BLaER1 (cell line): ENCODE measurements at regions not wholly inside any gene's neighbourhood (a gene's known extent, or its start where the extent isn't known, plus 50 kb on each side); places are given as distances from the start of the nearest gene placed in this dataset.
"Not testable (repeated sequence)": the region's sequence is repeated elsewhere in the genome, so short reads cannot be mapped to it uniquely, and the experiment has no call there.

Source experiments
- H3K27ac ChIP-seq: shearing (Covaris generic); formaldehyde crosslinking; 2 replicates; pipeline ENCODE4 v1.8.1; 2022
- H3K27me3 ChIP-seq: shearing (Covaris generic); formaldehyde crosslinking; 2 replicates; pipeline ENCODE4 v1.8.1; 2022
- H3K36me3 ChIP-seq: shearing (Covaris generic); formaldehyde crosslinking; 2 replicates; pipeline ENCODE4 v1.8.1; 2022
- H3K4me1 ChIP-seq: shearing (Covaris generic); formaldehyde crosslinking; 2 replicates; pipeline ENCODE4 v1.8.1; 2022
- H3K4me2 ChIP-seq: shearing (Covaris generic); formaldehyde crosslinking; 2 replicates; pipeline ENCODE4 v1.8.1; 2022
- H3K4me3 ChIP-seq: shearing (Covaris generic); formaldehyde crosslinking; 2 replicates; pipeline ENCODE4 v1.8.1; 2022
- H3K9ac ChIP-seq: shearing (Covaris generic); formaldehyde crosslinking; 2 replicates; pipeline ENCODE4 v1.8.1; 2022
- H3K9me3 ChIP-seq: shearing (Covaris generic); formaldehyde crosslinking; 2 replicates; pipeline ENCODE4 v1.8.1; 2022
- H4K20me1 ChIP-seq: shearing (Covaris generic); formaldehyde crosslinking; 2 replicates; pipeline ENCODE4 v1.8.1; 2022
- Cebpa-rat ChIP-seq: shearing (Covaris generic); IDR thresholded peaks from 2 replicates; pipeline ENCODE4 v1.8.1; 2022

DNA sequence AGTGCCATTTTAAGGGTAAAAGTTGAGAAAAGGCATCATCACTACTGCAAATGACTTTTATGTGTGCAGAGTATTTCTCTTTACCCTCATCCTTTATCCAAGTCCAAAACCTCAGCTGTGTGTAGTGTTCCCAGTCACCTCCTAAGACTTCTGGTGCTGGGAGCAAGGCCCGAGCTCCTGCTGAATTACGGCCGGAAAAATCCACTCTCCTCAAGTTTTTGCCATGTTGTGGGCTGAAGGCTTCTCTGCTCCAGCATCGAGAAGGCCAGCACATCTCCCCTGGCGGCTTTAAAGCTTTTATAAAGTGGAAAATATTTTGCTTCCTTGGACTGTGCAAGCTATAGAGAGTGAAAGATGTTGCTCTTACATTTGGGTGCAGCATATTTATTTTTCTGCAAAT, 153.2 kb upstream of the THBS2 start:
- Histone ChIP-seq H4K20me1 (no peaks in the 10 kb centered on the region), H3K4me2 (no peak overlapping the region), H3K9me3 (peaks cover 79% of the 10 kb centered on the region), H3K27me3 (no peaks in the 10 kb centered on the region), H3K4me1 (peaks cover 47% of the 10 kb centered on the region), H3K4me3 (no peak overlapping the region), H3K36me3 (no peaks in the 10 kb centered on the region), H3K9ac (no peak overlapping the region), H3K27ac (no peak overlapping the region)
- no peak for TF ChIP-seq Cebpa-rat

DNA sequence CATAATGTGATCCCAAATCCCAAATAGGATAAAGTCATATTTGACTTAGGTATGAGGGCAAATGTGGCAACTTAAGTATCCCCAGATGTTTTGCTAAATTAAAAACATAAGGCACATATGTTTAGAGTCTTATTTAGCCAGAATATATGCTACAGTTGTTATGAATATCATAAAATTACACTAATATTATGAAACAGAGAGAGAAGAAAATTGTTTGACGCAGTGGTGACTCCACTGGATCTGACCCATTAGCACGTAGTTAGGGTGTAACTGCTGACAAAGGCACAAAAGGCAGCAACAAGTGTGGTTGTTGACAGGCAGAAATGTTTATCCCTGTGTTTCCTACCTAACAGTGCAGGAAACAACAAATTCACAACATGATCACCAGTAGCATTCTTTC, 152.4 kb upstream of the THBS2 start:
- peaks cover 39% of the 10 kb centered on the region for H3K4me1 ChIP-seq
- H3K27ac ChIP-seq, result no peak overlapping the region
- H3K9me3 ChIP-seq, result peaks cover 72% of the 10 kb centered on the region
- no peak overlapping the region for H3K9ac ChIP-seq
- H3K27me3 ChIP-seq, result no peaks in the 10 kb centered on the region
- no peak overlapping the region for H3K4me2 ChIP-seq
- no peaks in the 10 kb centered on the region for H4K20me1 ChIP-seq
- H3K4me3 ChIP-seq, result no peak overlapping the region
- no peak for TF ChIP-seq Cebpa-rat
- H3K36me3 ChIP-seq, result no peaks in the 10 kb centered on the region

DNA sequence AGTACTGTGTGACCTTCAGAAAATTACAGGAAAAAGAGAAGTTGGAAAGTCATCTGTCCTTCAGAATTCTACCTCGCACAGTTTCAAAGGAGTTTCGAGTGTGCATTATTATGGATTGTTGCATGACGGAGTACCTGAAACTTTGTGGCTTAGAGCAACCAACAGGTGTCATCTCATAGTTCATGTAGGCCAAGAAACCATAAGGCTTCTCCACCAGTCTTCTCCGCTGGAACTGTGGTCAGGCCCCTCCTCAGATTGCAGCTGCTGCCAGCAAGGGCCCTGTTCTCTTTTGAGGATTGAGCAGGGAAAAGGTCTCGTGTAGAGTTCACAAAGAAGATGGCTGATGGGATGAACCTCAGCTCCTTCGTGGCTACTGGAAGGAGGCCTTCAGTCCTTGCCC, 151.2 kb upstream of the THBS2 start:
- H3K27me3 ChIP-seq, result no peaks in the 10 kb centered on the region
- H3K9ac ChIP-seq, result no peak overlapping the region
- peaks cover 27% of the 10 kb centered on the region for H3K4me1 ChIP-seq
- H3K4me2 ChIP-seq, result no peak overlapping the region
- no peaks in the 10 kb centered on the region for H3K36me3 ChIP-seq
- peaks cover 59% of the 10 kb centered on the region for H3K9me3 ChIP-seq
- TF ChIP-seq Cebpa-rat, result no peak
- no peaks in the 10 kb centered on the region for H4K20me1 ChIP-seq
- H3K4me3 ChIP-seq, result no peak overlapping the region
- no peak overlapping the region for H3K27ac ChIP-seq

DNA sequence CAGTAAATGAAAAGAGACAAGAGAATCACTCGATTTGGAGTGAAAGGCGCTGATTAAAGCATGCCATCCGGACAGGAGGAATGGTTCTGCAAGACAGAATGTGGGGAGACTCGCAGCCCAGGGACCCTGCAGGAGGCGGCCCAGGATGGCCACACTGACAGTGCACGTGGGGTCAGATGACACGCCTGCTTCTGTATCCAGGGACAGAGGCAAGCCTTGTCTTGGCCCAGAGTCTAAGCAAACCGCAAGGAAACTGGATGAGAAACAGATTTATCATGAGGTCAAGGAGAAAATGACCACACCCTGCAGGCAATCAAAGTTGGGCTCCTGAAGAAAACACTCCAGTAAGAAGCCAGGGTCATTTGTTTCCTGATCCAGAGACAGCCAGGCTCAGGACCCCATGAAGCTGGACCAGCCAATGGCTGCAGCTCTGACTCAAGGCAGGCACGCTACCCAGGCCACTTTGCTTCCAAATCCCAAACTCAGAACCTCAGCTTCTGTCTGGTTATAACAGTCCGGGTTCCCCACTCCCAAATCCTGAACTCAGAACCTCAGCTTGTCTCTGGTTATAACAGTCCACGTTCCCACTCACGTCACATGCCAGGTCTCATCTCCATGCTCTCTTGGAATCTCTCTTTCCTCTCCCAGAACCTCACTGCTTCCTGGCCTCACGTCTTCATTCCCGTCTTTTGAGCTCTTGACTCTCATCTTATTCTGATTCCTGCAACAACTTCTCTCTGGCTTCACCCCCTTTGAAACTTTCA, 144.9 kb upstream of the THBS2 start:
- H3K9ac ChIP-seq, result no peak overlapping the region
- H4K20me1 ChIP-seq, result no peaks in the 10 kb centered on the region
- peaks cover 20% of the 10 kb centered on the region for H3K4me1 ChIP-seq
- H3K4me2 ChIP-seq, result no peak overlapping the region
- no peak overlapping the region for H3K4me3 ChIP-seq
- no peaks in the 10 kb centered on the region for H3K36me3 ChIP-seq
- no peak for TF ChIP-seq Cebpa-rat
- no peaks in the 10 kb centered on the region for H3K27me3 ChIP-seq
- H3K27ac ChIP-seq, result no peak overlapping the region
- H3K9me3 ChIP-seq, result peaks cover 14% of the 10 kb centered on the region

DNA sequence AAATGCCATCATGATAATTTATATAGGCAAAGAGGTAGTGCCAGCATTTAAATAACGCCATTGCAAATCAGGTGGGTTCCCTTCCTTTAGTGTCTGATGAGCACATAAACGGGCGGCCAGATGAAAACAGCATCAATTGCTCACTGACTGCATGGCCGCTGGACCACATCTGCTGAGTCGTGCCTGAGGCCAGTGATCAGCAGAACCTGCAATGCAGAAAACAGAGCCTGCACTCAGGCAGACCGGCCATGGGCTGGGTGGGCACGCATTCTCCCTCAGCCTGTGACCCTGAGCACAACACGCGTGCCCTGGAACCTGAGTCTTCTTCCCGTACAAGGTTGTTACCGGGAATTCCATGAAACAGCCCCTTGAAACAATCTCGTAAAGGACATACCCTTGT, 144.0 kb upstream of the THBS2 start:
- no peak for TF ChIP-seq Cebpa-rat
- Histone ChIP-seq H3K4me2 (0 out of 2 replicates have a peak overlapping the region, but pooled peaks have one; percentile 14), H3K9ac (no peak overlapping the region), H4K20me1 (no peaks in the 10 kb centered on the region), H3K36me3 (no peaks in the 10 kb centered on the region), H3K27ac (no peak overlapping the region), H3K4me3 (no peak overlapping the region), H3K27me3 (no peaks in the 10 kb centered on the region), H3K9me3 (peaks cover 15% of the 10 kb centered on the region), H3K4me1 (peaks cover 15% of the 10 kb centered on the region)

DNA sequence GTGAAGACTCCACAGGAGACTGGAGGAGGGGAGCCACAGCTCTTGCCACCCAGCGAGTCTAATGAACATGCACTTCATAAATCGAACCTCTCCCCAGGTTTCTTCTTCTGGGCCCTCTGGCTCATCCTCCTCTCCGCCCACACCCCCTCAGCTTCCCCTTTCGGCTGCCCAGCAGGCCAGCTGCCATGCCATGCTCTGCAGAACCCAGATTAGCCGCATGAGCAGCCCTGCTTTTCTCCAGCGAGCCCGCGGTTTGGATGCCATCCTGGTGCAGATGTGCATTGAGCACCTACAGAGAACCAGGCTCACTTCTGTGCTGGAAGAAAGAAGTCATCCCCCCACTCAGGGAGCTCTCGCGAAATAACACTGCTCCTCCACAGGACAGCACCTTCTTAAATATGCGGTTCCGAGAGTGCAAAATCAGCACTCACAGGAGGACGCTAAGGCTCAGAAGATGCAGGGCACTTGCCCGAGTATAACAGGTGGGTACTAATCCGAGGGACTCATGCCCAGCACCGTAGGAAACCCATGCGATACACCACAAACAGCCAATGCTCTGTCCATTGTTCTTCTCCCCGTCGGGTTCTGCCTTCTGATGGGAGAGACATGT, 143.0 kb upstream of the THBS2 start:
- H3K9ac ChIP-seq, result no peak overlapping the region

DNA sequence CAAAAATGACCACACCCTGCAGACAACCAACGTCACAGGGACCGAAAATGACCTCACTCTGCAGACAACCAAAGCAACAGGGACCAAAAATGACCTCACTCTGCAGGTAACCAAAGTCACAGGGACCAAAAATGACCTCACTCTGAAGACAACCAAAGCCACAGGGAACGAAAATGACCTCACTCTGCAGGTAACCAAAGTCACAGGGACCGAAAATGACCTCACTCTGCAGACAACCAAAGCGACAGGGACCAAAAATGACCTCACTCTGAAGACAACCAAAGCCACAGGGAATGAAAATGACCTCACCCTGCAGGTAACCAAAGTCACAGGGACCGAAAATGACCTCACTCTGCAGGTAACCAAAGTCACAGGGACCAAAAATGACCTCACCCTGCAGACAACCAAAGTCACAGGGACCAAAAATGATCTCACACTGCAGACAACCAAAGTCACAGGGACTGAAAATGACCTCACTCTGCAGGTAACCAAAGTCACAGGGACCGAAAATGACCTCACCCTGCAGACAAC, 142.4 kb upstream of the THBS2 start:
- H3K36me3 ChIP-seq, H4K20me1 ChIP-seq, H3K27me3 ChIP-seq, H3K9ac ChIP-seq, H3K4me3 ChIP-seq, H3K27ac ChIP-seq: not testable (repeated sequence)
- Histone ChIP-seq H3K4me2 (peak overlapping the region; percentile 43), H3K9me3 (peaks cover 32% of the 10 kb centered on the region), H3K4me1 (peaks cover 15% of the 10 kb centered on the region)

More for the DNA sequence above, 143.0 kb upstream of the THBS2 start:
- peaks cover 15% of the 10 kb centered on the region for H3K4me1 ChIP-seq
- no peaks in the 10 kb centered on the region for H4K20me1 ChIP-seq
- no peak for TF ChIP-seq Cebpa-rat
- no peak overlapping the region for H3K27ac ChIP-seq
- H3K4me2 ChIP-seq, result peak overlapping the region; percentile 43
- no peaks in the 10 kb centered on the region for H3K27me3 ChIP-seq
- no peaks in the 10 kb centered on the region for H3K36me3 ChIP-seq
- H3K9me3 ChIP-seq, result peaks cover 26% of the 10 kb centered on the region
- no peak overlapping the region for H3K4me3 ChIP-seq

DNA sequence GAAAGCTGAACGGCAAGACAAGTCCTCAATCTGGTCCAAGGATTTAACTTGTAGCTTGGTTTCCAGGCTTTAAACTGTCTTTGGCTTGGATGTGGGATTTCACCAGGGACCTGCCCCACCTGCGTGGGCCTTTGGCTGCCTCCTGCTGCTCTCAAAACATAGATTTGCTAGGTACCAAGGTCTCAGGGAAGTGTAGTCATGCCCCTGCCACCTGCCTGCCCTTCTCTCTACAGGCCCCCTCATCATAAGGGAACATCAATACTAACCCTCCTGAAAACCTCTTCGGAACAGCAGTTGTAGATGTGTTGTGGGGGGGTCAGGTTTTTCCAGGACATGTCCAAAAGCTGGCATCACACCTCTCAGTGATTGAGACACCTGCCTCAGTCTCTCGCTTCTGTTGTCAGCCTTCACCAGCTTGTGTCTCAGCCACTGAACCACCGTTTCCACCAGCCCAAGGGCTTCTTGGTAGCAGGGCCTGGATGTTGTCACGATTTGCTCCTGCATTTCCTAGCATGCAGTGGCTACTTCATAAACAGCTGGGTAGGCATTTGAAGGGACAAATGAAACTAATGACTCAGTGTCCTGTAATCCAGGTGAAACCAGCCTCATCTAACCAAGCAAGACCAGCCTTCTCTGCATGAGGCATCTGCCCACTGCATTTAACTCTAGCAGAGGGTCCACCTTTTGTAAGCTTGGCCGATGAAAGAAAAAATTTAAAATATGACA, 141.6 kb upstream of the THBS2 start:
- Histone ChIP-seq H3K9ac (no peak overlapping the region), H3K36me3 (0 out of 2 replicates have a peak, but pooled peaks cover under 1% of the 10 kb centered on the region), H3K27me3 (no peaks in the 10 kb centered on the region), H3K27ac (no peak overlapping the region), H3K4me3 (no peak overlapping the region), H3K4me2 (no peak overlapping the region), H4K20me1 (no peaks in the 10 kb centered on the region), H3K4me1 (peaks cover 15% of the 10 kb centered on the region), H3K9me3 (peaks cover 40% of the 10 kb centered on the region)
- no peak for TF ChIP-seq Cebpa-rat

DNA sequence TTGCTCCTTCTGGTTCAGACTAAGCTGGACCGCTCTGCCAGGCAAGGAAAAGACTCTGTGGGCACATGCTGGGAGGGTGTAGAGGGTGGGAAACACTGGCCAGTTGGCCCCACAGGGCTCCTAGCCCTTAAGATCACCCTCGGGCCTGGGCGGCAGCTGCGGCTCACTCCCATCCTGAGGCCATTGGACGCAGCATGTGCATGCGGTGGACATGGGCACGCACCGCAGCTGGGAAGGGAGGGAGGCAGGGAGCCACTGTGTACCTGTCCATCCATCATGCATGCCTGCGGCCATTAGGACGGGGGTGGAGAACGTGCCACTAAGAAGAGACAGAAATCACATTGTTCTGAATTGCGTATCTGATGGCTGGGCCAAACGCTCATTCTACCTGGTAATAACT, 140.1 kb upstream of the THBS2 start:
- no peak overlapping the region for H3K27ac ChIP-seq
- no peaks in the 10 kb centered on the region for H4K20me1 ChIP-seq
- peaks cover 15% of the 10 kb centered on the region for H3K4me1 ChIP-seq
- H3K4me3 ChIP-seq, result no peak overlapping the region
- no peak overlapping the region for H3K9ac ChIP-seq
- no peak for TF ChIP-seq Cebpa-rat
- no peak overlapping the region for H3K4me2 ChIP-seq
- 0 out of 2 replicates have a peak, but pooled peaks cover 3% of the 10 kb centered on the region for H3K36me3 ChIP-seq
- peaks cover 55% of the 10 kb centered on the region for H3K9me3 ChIP-seq
- H3K27me3 ChIP-seq, result no peaks in the 10 kb centered on the region
